ENCODE measurements at regions not wholly inside any gene's neighbourhood (a gene's known extent, or its start where the extent isn't known, plus 50 kb on each side); places are given as distances from the start of the nearest gene placed in this dataset.

DNA sequence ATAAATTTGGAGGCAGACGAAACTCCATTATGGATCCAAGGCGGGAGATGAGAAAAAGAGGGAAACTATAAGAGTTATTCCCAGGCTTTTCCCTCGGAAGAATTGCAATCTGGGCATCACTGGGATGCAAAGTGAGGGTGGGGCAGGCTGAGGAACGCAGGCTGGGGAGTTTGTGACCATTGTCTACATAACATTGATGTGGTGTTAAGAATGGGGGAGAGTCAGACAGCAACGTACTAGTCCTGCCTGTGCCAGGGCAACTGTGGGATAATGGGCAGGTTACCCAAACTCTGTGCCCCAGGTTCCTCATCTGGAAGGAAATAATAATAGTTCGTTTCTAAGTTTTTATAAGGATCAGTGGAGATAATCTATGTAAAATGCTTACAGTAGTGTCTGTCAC, 84.4 kb upstream of the SIX2 start:
- intact Hi-C loops (cut with micrococcal nuclease) = no loop called here
- Histone ChIP-seq H3K27me3 (ENCODE audit: low read length) (no peaks in the 10 kb centered on the region), H4K20me1 (ENCODE audit: low read length) (no peaks in the 10 kb centered on the region), H3F3A (ENCODE audit: low read length, unreplicated experiment) (no peaks in the 10 kb centered on the region), H3K9me2 (replicated peaks; ENCODE audit: low read length) (no peaks in the 10 kb centered on the region), H3K9ac (ENCODE audit: low read length) (no peak overlapping the region), H3K4me1 (ENCODE audit: insufficient read depth, low read length) (no peaks in the 10 kb centered on the region), H3K4me3 (ENCODE audit: low read length) (no peak overlapping the region), H3K9me3 (ENCODE audit: low read length) (no peaks in the 10 kb centered on the region), H3K27ac (ENCODE audit: low read length) (no peak overlapping the region), H3K79me2 (ENCODE audit: low read length) (no peaks in the 10 kb centered on the region), H2AFZ (ENCODE audit: low read length) (no peak overlapping the region), H3K4me2 (ENCODE audit: low read length) (no peak overlapping the region), H3K36me3 (ENCODE audit: low read depth, low read length) (no peaks in the 10 kb centered on the region)
- ATAC-seq (no peak), DNase-seq (no peak)
- CTCF ChIA-PET = no interaction called here
- BruUV-seq (replicated peaks) = no TSS peak
- no peak for TF ChIP-seq EZH2phosphoT487 (IDR thresholded peaks at IDR 0.05; ENCODE audit: borderline replicate concordance, low read length)
- TF ChIP-seq, protein P1, sequence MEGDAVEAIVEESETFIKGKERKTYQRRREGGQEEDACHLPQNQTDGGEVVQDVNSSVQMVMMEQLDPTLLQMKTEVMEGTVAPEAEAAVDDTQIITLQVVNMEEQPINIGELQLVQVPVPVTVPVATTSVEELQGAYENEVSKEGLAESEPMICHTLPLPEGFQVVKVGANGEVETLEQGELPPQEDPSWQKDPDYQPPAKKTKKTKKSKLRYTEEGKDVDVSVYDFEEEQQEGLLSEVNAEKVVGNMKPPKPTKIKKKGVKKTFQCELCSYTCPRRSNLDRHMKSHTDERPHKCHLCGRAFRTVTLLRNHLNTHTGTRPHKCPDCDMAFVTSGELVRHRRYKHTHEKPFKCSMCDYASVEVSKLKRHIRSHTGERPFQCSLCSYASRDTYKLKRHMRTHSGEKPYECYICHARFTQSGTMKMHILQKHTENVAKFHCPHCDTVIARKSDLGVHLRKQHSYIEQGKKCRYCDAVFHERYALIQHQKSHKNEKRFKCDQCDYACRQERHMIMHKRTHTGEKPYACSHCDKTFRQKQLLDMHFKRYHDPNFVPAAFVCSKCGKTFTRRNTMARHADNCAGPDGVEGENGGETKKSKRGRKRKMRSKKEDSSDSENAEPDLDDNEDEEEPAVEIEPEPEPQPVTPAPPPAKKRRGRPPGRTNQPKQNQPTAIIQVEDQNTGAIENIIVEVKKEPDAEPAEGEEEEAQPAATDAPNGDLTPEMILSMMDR (conservative IDR thresholded peaks at IDR 0.05; ENCODE audit: low read depth, low read length) = no peak
- TF ChIP-seq EZH2 (IDR thresholded peaks at IDR 0.05; ENCODE audit: low read length, unreplicated experiment) = no peak
- POLR2A ChIA-PET (ENCODE audit: unreplicated experiment) = no interaction called here

DNA sequence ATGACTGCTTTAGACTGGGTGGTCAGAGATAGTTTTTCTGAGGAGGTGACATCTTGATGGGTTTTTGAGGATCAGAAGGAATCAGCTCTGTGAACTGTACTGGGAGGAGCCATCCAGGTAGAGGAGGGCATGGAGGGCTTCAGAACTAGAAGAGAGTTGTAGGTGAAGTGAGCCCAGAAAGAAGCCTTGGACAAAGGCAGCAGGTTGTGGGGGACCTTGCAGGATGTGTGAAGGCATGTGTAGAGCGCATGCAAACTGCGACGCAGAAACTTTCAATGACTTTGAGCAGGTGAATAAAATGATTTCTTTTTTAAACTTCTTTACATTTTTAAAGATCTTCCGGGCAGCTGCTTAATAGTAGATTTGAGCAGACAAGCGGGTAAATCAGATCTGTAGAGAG, 83.9 kb upstream of the SIX2 start:
- DNase-seq (no peak), ATAC-seq (no peak)
- CTCF ChIA-PET = no interaction called here
- Histone ChIP-seq H3K36me3 (ENCODE audit: low read depth, low read length) (no peaks in the 10 kb centered on the region), H3K9me2 (replicated peaks; ENCODE audit: low read length) (no peaks in the 10 kb centered on the region), H2AFZ (ENCODE audit: low read length) (no peak overlapping the region), H3K27me3 (ENCODE audit: low read length) (no peaks in the 10 kb centered on the region), H3K27ac (ENCODE audit: low read length) (no peak overlapping the region), H3K4me2 (ENCODE audit: low read length) (no peak overlapping the region), H3F3A (ENCODE audit: low read length, unreplicated experiment) (no peaks in the 10 kb centered on the region), H4K20me1 (ENCODE audit: low read length) (no peaks in the 10 kb centered on the region), H3K9ac (ENCODE audit: low read length) (no peak overlapping the region), H3K4me1 (ENCODE audit: insufficient read depth, low read length) (no peaks in the 10 kb centered on the region), H3K4me3 (ENCODE audit: low read length) (no peak overlapping the region), H3K9me3 (ENCODE audit: low read length) (no peaks in the 10 kb centered on the region), H3K79me2 (ENCODE audit: low read length) (no peaks in the 10 kb centered on the region)
- TF ChIP-seq EZH2phosphoT487 (IDR thresholded peaks at IDR 0.05; ENCODE audit: borderline replicate concordance, low read length) = no peak
- TF ChIP-seq, protein P1 (conservative IDR thresholded peaks at IDR 0.05; ENCODE audit: low read depth, low read length) = no peak
- TF ChIP-seq EZH2 (IDR thresholded peaks at IDR 0.05; ENCODE audit: low read length, unreplicated experiment) = no peak
- intact Hi-C loops (cut with micrococcal nuclease) = no loop called here
- BruUV-seq (replicated peaks) = no TSS peak
- POLR2A ChIA-PET (ENCODE audit: unreplicated experiment) = no interaction called here

DNA sequence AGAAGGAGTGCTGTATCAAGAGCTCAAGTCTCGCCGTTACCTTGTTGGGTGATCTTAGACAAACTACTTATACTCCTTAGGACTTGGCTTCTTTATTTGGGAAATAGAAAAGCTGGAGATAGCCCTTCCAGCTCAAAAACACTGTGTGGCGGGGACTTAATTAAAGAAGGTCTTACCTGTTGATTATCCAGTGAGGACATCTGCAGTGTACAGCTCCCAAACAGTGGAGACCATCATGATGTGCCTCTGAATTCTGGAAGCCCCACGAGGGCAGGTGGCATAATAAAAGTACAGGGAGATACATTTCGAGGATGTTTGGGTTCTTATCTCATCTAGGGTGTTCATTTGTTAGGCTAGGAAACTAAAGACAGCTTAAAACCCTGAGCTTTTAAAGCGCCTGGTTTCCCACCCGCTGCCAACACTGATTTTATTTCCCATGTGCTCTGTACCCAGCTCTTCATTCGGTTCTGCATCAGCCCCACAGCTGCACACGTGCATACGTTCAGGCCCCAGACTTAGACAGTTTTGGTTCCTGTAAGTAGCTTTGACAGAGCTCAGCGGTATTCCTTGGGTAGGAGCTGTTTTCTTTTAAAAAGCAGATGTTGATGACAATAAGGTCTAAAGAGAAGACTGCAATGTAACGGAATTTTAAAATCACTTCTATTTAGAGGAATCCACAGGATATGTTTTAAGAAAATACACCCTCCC, 80.5 kb upstream of the SIX2 start:
- Histone ChIP-seq H3K27ac (ENCODE audit: low read length) (no peak overlapping the region), H3K4me3 (ENCODE audit: low read length) (no peak overlapping the region), H3K79me2 (ENCODE audit: low read length) (no peaks in the 10 kb centered on the region), H3K9me3 (ENCODE audit: low read length) (no peaks in the 10 kb centered on the region), H3K4me1 (ENCODE audit: insufficient read depth, low read length) (no peaks in the 10 kb centered on the region), H3K9me2 (replicated peaks; ENCODE audit: low read length) (no peaks in the 10 kb centered on the region), H3K4me2 (ENCODE audit: low read length) (no peak overlapping the region), H3F3A (ENCODE audit: low read length, unreplicated experiment) (no peaks in the 10 kb centered on the region), H3K27me3 (ENCODE audit: low read length) (no peaks in the 10 kb centered on the region), H3K36me3 (ENCODE audit: low read depth, low read length) (no peaks in the 10 kb centered on the region), H3K9ac (ENCODE audit: low read length) (no peak overlapping the region), H2AFZ (ENCODE audit: low read length) (no peak overlapping the region), H4K20me1 (ENCODE audit: low read length) (no peaks in the 10 kb centered on the region)
- TF ChIP-seq, protein P1 (conservative IDR thresholded peaks at IDR 0.05; ENCODE audit: low read depth, low read length) = no peak
- ATAC-seq (no peak), DNase-seq (no peak)
- ChIA-PET POLR2A (ENCODE audit: unreplicated experiment) (no interaction called here), CTCF (no interaction called here)
- intact Hi-C loops (cut with micrococcal nuclease) = no loop called here
- BruUV-seq (replicated peaks) = no TSS peak
